H9 (cell line): ENCODE measurements at regions not wholly inside any gene's neighbourhood (a gene's known extent, or its start where the extent isn't known, plus 50 kb on each side); places are given as distances from the start of the nearest gene placed in this dataset.

ENCODE experiments used
- DNase-seq: peaks from one replicate; pipeline ENCODE4 v3.0.0-alpha.2; 2017
- H2AFZ ChIP-seq: one replicate; pipeline ENCODE4 v1.6.1; 2013; ENCODE audit warnings: mild to moderate bottlenecking, low read length, control low read depth, moderate library complexity
- H2AK5ac ChIP-seq: 2 replicates; pipeline ENCODE4 v1.6.1; 2013; ENCODE audit warnings: low read length, control low read depth, mixed read lengths; ENCODE audit not compliant: insufficient read length
- H2BK120ac ChIP-seq: one replicate; pipeline ENCODE4 v1.6.1; 2013; ENCODE audit warnings: low read depth, mild to moderate bottlenecking, low read length, control low read depth, inconsistent platforms; ENCODE audit not compliant: poor library complexity, severe bottlenecking
- H2BK12ac ChIP-seq: 2 replicates; pipeline ENCODE4 v1.6.1; 2013; ENCODE audit warnings: low read length, control low read depth, mixed read lengths, low read depth; ENCODE audit not compliant: insufficient read length
- H2BK15ac ChIP-seq: 2 replicates; pipeline ENCODE4 v1.6.1; 2013; ENCODE audit warnings: low read depth, low read length, control low read depth
- H2BK20ac ChIP-seq: one replicate; pipeline ENCODE4 v1.6.1; 2013; ENCODE audit warnings: low read depth, mild to moderate bottlenecking, low read length, control low read depth, inconsistent platforms; ENCODE audit not compliant: poor library complexity, severe bottlenecking
- H2BK5ac ChIP-seq: 2 replicates; pipeline ENCODE4 v1.6.1; 2013; ENCODE audit warnings: low read length, control low read depth, mixed read lengths; ENCODE audit not compliant: insufficient read length
- H3K14ac ChIP-seq: 2 replicates; pipeline ENCODE4 v1.6.1; 2013; ENCODE audit warnings: low read length, control low read depth; ENCODE audit not compliant: insufficient read depth
- H3K18ac ChIP-seq: 2 replicates; pipeline ENCODE4 v1.6.1; 2013; ENCODE audit warnings: low read depth, mild to moderate bottlenecking, mixed read lengths, low read length, control low read depth; ENCODE audit not compliant: insufficient read length
- H3K23ac ChIP-seq: 2 replicates; pipeline ENCODE4 v1.6.1; 2013; ENCODE audit warnings: low read length, control low read depth, mixed read lengths, low read depth; ENCODE audit not compliant: insufficient read length
- H3K23me2 ChIP-seq: 2 replicates; pipeline ENCODE4 v1.6.1; 2013; ENCODE audit warnings: low read depth, mild to moderate bottlenecking, mixed read lengths, low read length, control low read depth; ENCODE audit not compliant: insufficient read length, poor library complexity, severe bottlenecking
- H3K27ac ChIP-seq: 2 replicates; pipeline ENCODE4 v1.5.1; 2013; ENCODE audit warnings: low read length, control low read depth, mixed read lengths, low read depth; ENCODE audit not compliant: insufficient read length
- H3K27me3 ChIP-seq: 2 replicates; pipeline ENCODE4 v1.6.1; 2013; ENCODE audit warnings: low read length, control low read depth, inconsistent platforms; ENCODE audit not compliant: insufficient read depth
- H3K4ac ChIP-seq: 2 replicates; pipeline ENCODE4 v1.6.1; 2013; ENCODE audit warnings: low read depth, mild to moderate bottlenecking, control low read depth, inconsistent platforms, low read length, moderate library complexity
- H3K4me1 ChIP-seq: 2 replicates; pipeline ENCODE4 v1.6.1; 2013; ENCODE audit warnings: low read length, control low read depth, inconsistent platforms; ENCODE audit not compliant: insufficient read depth
- H3K4me2 ChIP-seq: 2 replicates; pipeline ENCODE4 v1.6.1; 2013; ENCODE audit warnings: low read length, control low read depth, mixed read lengths; ENCODE audit not compliant: insufficient read length, insufficient read depth
- H3K56ac ChIP-seq: 2 replicates; pipeline ENCODE4 v1.6.1; 2013; ENCODE audit warnings: low read depth, mild to moderate bottlenecking, mixed read lengths, low read length, control low read depth; ENCODE audit not compliant: insufficient read length
- H3K79me1 ChIP-seq: 2 replicates; pipeline ENCODE4 v1.6.1; 2013; ENCODE audit warnings: low read depth, mild to moderate bottlenecking, moderate library complexity, low read length, control low read depth, inconsistent platforms; ENCODE audit not compliant: insufficient read depth, poor library complexity, severe bottlenecking
- H3K79me2 ChIP-seq: 2 replicates; pipeline ENCODE4 v1.6.1; 2013; ENCODE audit warnings: low read length, control low read depth, inconsistent platforms; ENCODE audit not compliant: insufficient read depth
- H3K9ac ChIP-seq: 2 replicates; pipeline ENCODE4 v1.6.1; 2013; ENCODE audit warnings: low read length, control low read depth, mixed read lengths; ENCODE audit not compliant: insufficient read length; ENCODE audit errors: extremely low read depth
- H3K9me3 ChIP-seq: one replicate; pipeline ENCODE4 v1.6.1; 2013; ENCODE audit warnings: low read depth, low read length, inconsistent platforms; ENCODE audit not compliant: control insufficient read depth
- H3T11ph ChIP-seq: one replicate; pipeline ENCODE4 v1.6.1; 2013; ENCODE audit warnings: mild to moderate bottlenecking, low read length, control low read depth, inconsistent platforms
- H4K20me1 ChIP-seq: one replicate; pipeline ENCODE4 v1.6.1; 2013; ENCODE audit not compliant: control insufficient read depth, insufficient read length, insufficient read depth
- H4K5ac ChIP-seq: 2 replicates; pipeline ENCODE4 v1.6.1; 2013; ENCODE audit warnings: low read depth, mild to moderate bottlenecking, mixed read lengths, low read length, control low read depth; ENCODE audit not compliant: insufficient read length
- H4K8ac ChIP-seq: replicated peaks from 2 replicates; pipeline ENCODE4 v1.6.1; 2013; ENCODE audit warnings: low read length, control low read depth, mixed read lengths, low read depth; ENCODE audit not compliant: insufficient read length
- H4K91ac ChIP-seq: 2 replicates; pipeline ENCODE4 v1.6.1; 2013; ENCODE audit warnings: low read depth, mild to moderate bottlenecking, moderate library complexity, mixed read lengths, low read length, control low read depth; ENCODE audit not compliant: insufficient read length
- H3K27ac Mint-ChIP-seq, 3 experiments: 2 replicates in 2 of 3; 3 replicates in 1 of 3; pipeline ENCODE4 v1.8.0; 2020 to 2021; ENCODE audit warnings: mixed read lengths in 3 of 3, mild to moderate bottlenecking in 1 of 3, moderate library complexity in 1 of 3
- H3K27me3 Mint-ChIP-seq: 2 replicates; pipeline ENCODE4 v1.8.0; 2021; ENCODE audit warnings: low read depth, mild to moderate bottlenecking, moderate library complexity, mixed read lengths
- H3K36me3 Mint-ChIP-seq, 3 experiments: 2 replicates in 2 of 3; 3 replicates in 1 of 3; pipeline ENCODE4 v1.8.0; 2020 to 2021; ENCODE audit warnings: low read depth in 3 of 3, mixed read lengths in 3 of 3; ENCODE audit not compliant: insufficient read depth in 1 of 3
- H3K4me1 Mint-ChIP-seq, 2 experiments: 2 replicates each; pipeline ENCODE4 v1.8.0; 2020; ENCODE audit warnings: mixed read lengths in 2 of 2
- H3K4me3 Mint-ChIP-seq, 2 experiments: 2 replicates in 1 of 2; 3 replicates in 1 of 2; pipeline ENCODE4 v1.8.0; 2020 to 2021; ENCODE audit warnings: mild to moderate bottlenecking in 2 of 2, mixed read lengths in 2 of 2, moderate library complexity in 1 of 2
- H3K9me3 Mint-ChIP-seq, 2 experiments: 2 replicates in 1 of 2; 3 replicates in 1 of 2; pipeline ENCODE4 v1.8.0; 2020; ENCODE audit warnings: mild to moderate bottlenecking in 2 of 2, mixed read lengths in 2 of 2, moderate library complexity in 1 of 2
- CTCF ChIP-seq: fragments of 200-600 bp; sonication (generic); conservative IDR thresholded peaks from 3 replicates; pipeline ENCODE4 v1.8.0; 2021; ENCODE audit warnings: antibody characterized with exemption, mild to moderate bottlenecking
- WGBS: extraction: QIAGEN DNeasy Blood & Tissue Kit; methylation state at CpG from one replicate; pipeline ENCODE4 v1.1.7; 2013; ENCODE audit warnings: missing lambda C conversion rate, low lambda C conversion rate, mixed read lengths; ENCODE audit not compliant: insufficient read length; ENCODE audit errors: extremely low coverage; 5-methylcytosine and 5-hydroxymethylcytosine counted together

- Histone ChIP-seq H2BK15ac (no peak overlapping the region), H3K23ac (no peak overlapping the region), H3K27me3 (no peaks in the 10 kb centered on the region; the same call in 1 of the 2 replicates), H4K20me1 (no peaks in the 10 kb centered on the region), H3T11ph (no peak overlapping the region), H2BK120ac (no peak overlapping the region), H3K79me2 (no peaks in the 10 kb centered on the region), H2AK5ac (no peak overlapping the region), H4K5ac (no peak overlapping the region), H3K14ac (no peak overlapping the region), H3K56ac (no peak overlapping the region), H3K4me2 (no peak overlapping the region), H2AFZ (no peak overlapping the region), H2BK12ac (no peak overlapping the region), H3K79me1 (no peaks in the 10 kb centered on the region), H3K9ac (no peak overlapping the region), H3K4me1 (peaks cover 8% of the 10 kb centered on the region; the same call in 1 of the 2 replicates), H4K91ac (no peak overlapping the region), H3K23me2 (no peaks in the 10 kb centered on the region), H4K8ac (no peak overlapping the region), H3K9me3 (no peaks in the 10 kb centered on the region), H2BK5ac (no peak overlapping the region), H2BK20ac (no peak overlapping the region), H3K18ac (no peak overlapping the region), H3K27ac (no peak overlapping the region), H3K4ac (no peak overlapping the region)
- Mint-ChIP-seq H3K36me3 (no peaks in the 10 kb centered on the region), H3K9me3 (no peaks in the 10 kb centered on the region), H3K27ac (no peak overlapping the region), H3K4me3 (no peak overlapping the region), H3K4me1 (peaks cover 26 to 32% of the 10 kb centered on the region in 2 experiments), H3K27me3 (no peaks in the 10 kb centered on the region; the same call in 1 of the 2 replicates)
- no peak for DNase-seq
- no CpG with 5 or more reads among the region's 7 CpGs for WGBS
- no peak for TF ChIP-seq CTCF
These were observed 363.9 kb downstream of the BCL11B start for GRCh38 chr14:98908050-98908449.
